Lower leg skin (tissue), 3 donors: ENCODE measurements at regions not wholly inside any gene's neighbourhood (a gene's known extent, or its start where the extent isn't known, plus 50 kb on each side); places are given as distances from the start of the nearest gene placed in this dataset.

Source experiments
- POLR2A ChIP-seq, 2 donors: fragments of 450-650 bp; IDR thresholded peaks; one replicate each; pipeline ENCODE4 v1.6.1; 2016 to 2017; ENCODE audit warnings: antibody characterized with exemption in 2 of 2, mild to moderate bottlenecking in 1 of 2, moderate library complexity in 1 of 2
- TF ChIP-seq, protein P1 (sequence below), 3 donors: fragments of 450-650 bp; IDR thresholded peaks; one replicate each; pipeline ENCODE4 v1.5.1; 2016; ENCODE audit warnings: antibody characterized with exemption in 3 of 3, mild to moderate bottlenecking in 3 of 3, moderate library complexity in 2 of 3

DNA sequence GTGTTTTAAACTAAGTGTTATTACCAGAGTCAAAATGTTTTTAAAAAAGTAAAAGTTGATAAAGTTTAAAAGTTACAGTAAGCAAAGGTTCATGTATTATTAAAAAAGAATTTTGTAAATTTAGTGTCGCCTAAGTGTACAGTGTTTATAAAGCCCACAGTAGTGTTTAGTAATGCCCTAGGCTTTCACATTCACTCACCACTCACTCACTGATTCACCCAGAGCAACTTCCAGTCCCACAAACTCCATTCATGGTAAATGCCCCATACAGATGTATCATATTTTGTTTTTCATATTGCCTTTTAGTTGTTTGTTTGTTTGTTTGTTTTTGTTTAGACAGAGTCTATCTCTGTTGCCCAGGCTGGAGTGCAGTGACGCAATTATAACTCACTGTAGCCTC lies 353.8 kb upstream of the PTBP2 start:
- TF ChIP-seq, protein P1, sequence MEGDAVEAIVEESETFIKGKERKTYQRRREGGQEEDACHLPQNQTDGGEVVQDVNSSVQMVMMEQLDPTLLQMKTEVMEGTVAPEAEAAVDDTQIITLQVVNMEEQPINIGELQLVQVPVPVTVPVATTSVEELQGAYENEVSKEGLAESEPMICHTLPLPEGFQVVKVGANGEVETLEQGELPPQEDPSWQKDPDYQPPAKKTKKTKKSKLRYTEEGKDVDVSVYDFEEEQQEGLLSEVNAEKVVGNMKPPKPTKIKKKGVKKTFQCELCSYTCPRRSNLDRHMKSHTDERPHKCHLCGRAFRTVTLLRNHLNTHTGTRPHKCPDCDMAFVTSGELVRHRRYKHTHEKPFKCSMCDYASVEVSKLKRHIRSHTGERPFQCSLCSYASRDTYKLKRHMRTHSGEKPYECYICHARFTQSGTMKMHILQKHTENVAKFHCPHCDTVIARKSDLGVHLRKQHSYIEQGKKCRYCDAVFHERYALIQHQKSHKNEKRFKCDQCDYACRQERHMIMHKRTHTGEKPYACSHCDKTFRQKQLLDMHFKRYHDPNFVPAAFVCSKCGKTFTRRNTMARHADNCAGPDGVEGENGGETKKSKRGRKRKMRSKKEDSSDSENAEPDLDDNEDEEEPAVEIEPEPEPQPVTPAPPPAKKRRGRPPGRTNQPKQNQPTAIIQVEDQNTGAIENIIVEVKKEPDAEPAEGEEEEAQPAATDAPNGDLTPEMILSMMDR (IDR thresholded peaks at IDR 0.05), result no peak
- no peak for TF ChIP-seq POLR2A (IDR thresholded peaks at IDR 0.05)
